ENCODE measurements at regions not wholly inside any gene's neighbourhood (a gene's known extent, or its start where the extent isn't known, plus 50 kb on each side); places are given as distances from the start of the nearest gene placed in this dataset.

GRCh38 chr5:42951293-42951840 is 88.8 kb downstream of the ANXA2R start (continued):
- TF ChIP-seq EZH2phosphoT487 (IDR thresholded peaks at IDR 0.05; ENCODE audit: unreplicated experiment) (no peak), POLR2AphosphoS5 (IDR thresholded peaks at IDR 0.05; ENCODE audit: low read depth) (no peak), ZNF331 (CRISPR knock-in tag; IDR thresholded peaks at IDR 0.05; ENCODE audit: low read depth) (no peak), JUNB (IDR thresholded peaks at IDR 0.05; ENCODE audit: unreplicated experiment) (no peak)

GRCh38 chr5:42950456-42951292 is 89.4 kb downstream of the ANXA2R start:
- H3K4me2 ChIP-seq: peak overlapping the region; percentile 64
- H3K36me3 Mint-ChIP-seq (ENCODE audit: low read depth): peaks cover 27% of the 10 kb centered on the region
- H3K9me2 ChIP-seq (ENCODE audit: insufficient read depth): no peaks in the 10 kb centered on the region
- no peaks in the 10 kb centered on the region for H3K79me2 ChIP-seq (replicated peaks; ENCODE audit: insufficient read depth)
- peaks cover 14% of the 10 kb centered on the region for H3K4me1 ChIP-seq (ENCODE audit: insufficient read depth)
- H3K9me3 Mint-ChIP-seq: peaks cover 35% of the 10 kb centered on the region
- H3K36me3 ChIP-seq (ENCODE audit: insufficient read depth): no peaks in the 10 kb centered on the region
- H2AFZ ChIP-seq: peak overlapping the region; percentile 78; the same call in 1 of the 2 replicates
- H3K27ac Mint-ChIP-seq: peak overlapping the region; percentile 94
- peaks cover 15% of the 10 kb centered on the region for H3K4me1 Mint-ChIP-seq
- ATAC-seq (peak; percentile 74), DNase-seq (ENCODE audit: low spot score) (peak; percentile 88)
- H3F3A ChIP-seq (replicated peaks; ENCODE audit: low read depth): peaks cover 14% of the 10 kb centered on the region
- peaks cover 11% of the 10 kb centered on the region; the same call in 1 of the 2 replicates for H3K27me3 ChIP-seq (ENCODE audit: insufficient read depth)
- H3K4me3 ChIP-seq: peak overlapping the region; percentile 46
- peak overlapping the region; percentile 89 for H3K27ac ChIP-seq (ENCODE audit: low read depth)
- no peaks in the 10 kb centered on the region for H4K20me1 ChIP-seq (replicated peaks; ENCODE audit: insufficient read depth)
- no peak overlapping the region for H3K4me3 Mint-ChIP-seq
- H3K27me3 Mint-ChIP-seq (ENCODE audit: insufficient read depth, low read depth, poor library complexity): peaks cover 23% of the 10 kb centered on the region
- TF ChIP-seq EZH2 (IDR thresholded peaks at IDR 0.05; ENCODE audit: low read depth, unreplicated experiment): no peak
- TF ChIP-seq, protein P1, sequence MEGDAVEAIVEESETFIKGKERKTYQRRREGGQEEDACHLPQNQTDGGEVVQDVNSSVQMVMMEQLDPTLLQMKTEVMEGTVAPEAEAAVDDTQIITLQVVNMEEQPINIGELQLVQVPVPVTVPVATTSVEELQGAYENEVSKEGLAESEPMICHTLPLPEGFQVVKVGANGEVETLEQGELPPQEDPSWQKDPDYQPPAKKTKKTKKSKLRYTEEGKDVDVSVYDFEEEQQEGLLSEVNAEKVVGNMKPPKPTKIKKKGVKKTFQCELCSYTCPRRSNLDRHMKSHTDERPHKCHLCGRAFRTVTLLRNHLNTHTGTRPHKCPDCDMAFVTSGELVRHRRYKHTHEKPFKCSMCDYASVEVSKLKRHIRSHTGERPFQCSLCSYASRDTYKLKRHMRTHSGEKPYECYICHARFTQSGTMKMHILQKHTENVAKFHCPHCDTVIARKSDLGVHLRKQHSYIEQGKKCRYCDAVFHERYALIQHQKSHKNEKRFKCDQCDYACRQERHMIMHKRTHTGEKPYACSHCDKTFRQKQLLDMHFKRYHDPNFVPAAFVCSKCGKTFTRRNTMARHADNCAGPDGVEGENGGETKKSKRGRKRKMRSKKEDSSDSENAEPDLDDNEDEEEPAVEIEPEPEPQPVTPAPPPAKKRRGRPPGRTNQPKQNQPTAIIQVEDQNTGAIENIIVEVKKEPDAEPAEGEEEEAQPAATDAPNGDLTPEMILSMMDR (conservative IDR thresholded peaks at IDR 0.05; ENCODE audit: low read depth in 2 of 2): no peak
- TF ChIP-seq STAT1 (IDR thresholded peaks at IDR 0.05; ENCODE audit: unreplicated experiment): no peak
- no peak for TF ChIP-seq EZH2phosphoT487 (IDR thresholded peaks at IDR 0.05; ENCODE audit: unreplicated experiment)
- no peak for TF ChIP-seq ZNF462 (CRISPR knock-in tag; IDR thresholded peaks at IDR 0.05)
- no peak for TF ChIP-seq REST (IDR thresholded peaks at IDR 0.05; ENCODE audit: unreplicated experiment)
- TF ChIP-seq ETS1 (IDR thresholded peaks at IDR 0.05): no peak
- no peak for TF ChIP-seq JUNB (IDR thresholded peaks at IDR 0.05; ENCODE audit: unreplicated experiment)
- no peak for TF ChIP-seq NANOG (IDR thresholded peaks at IDR 0.05; ENCODE audit: borderline replicate concordance)

All from GM23338 (cell line).